ENCODE measurements at regions not wholly inside any gene's neighbourhood (a gene's known extent, or its start where the extent isn't known, plus 50 kb on each side); places are given as distances from the start of the nearest gene placed in this dataset.

- no peak for TF ChIP-seq GABPA (IDR thresholded peaks at IDR 0.05; ENCODE audit: low read depth)
- no peak for TF ChIP-seq POLR2AphosphoS5 (IDR thresholded peaks at IDR 0.05; ENCODE audit: low read depth)
- TF ChIP-seq CTCF (IDR thresholded peaks at IDR 0.05; ENCODE audit: insufficient read depth, low read length): no peak
Observed at GRCh38 chr6:146883640-146884531, 285.1 kb downstream of the ADGB start.
